Stimulated activated naive CD8-positive, alpha-beta T cell treated with anti-CD3 and anti-CD28 coated beads, Interleukin-15, amount 100 ng/mL, for 72 hours (primary cell): ENCODE measurements at regions not wholly inside any gene's neighbourhood (a gene's known extent, or its start where the extent isn't known, plus 50 kb on each side); places are given as distances from the start of the nearest gene placed in this dataset.

Source experiments
- ATAC-seq: fragments of 150-1000 bp; cut with Tn5 transposase; 2 replicates; pipeline ENCODE4 v1.10.0; 2021; ENCODE audit warnings: mild to moderate bottlenecking, moderate library complexity
- DNase-seq, 2 donors: peaks; one replicate each; pipeline ENCODE4 v3.0.0; 2021 to 2022
- H3K27ac Mint-ChIP-seq, 2 donors: one replicate each; pipeline ENCODE4 v1.8.0; 2022; ENCODE audit warnings: mild to moderate bottlenecking in 2 of 2, mixed read lengths in 2 of 2, moderate library complexity in 2 of 2
- H3K27me3 Mint-ChIP-seq: one replicate; pipeline ENCODE4 v1.8.0; 2022; ENCODE audit warnings: mixed read lengths
- H3K4me1 Mint-ChIP-seq: one replicate; pipeline ENCODE4 v1.8.0; 2022; ENCODE audit warnings: mild to moderate bottlenecking, mixed read lengths
- H3K4me3 Mint-ChIP-seq, 2 donors: one replicate each; pipeline ENCODE4 v1.8.0; 2022; ENCODE audit warnings: mild to moderate bottlenecking in 2 of 2, mixed read lengths in 2 of 2, moderate library complexity in 1 of 2
- H3K9me3 Mint-ChIP-seq, 2 donors: one replicate each; pipeline ENCODE4 v1.8.0; 2022; ENCODE audit warnings: mixed read lengths in 2 of 2

DNA sequence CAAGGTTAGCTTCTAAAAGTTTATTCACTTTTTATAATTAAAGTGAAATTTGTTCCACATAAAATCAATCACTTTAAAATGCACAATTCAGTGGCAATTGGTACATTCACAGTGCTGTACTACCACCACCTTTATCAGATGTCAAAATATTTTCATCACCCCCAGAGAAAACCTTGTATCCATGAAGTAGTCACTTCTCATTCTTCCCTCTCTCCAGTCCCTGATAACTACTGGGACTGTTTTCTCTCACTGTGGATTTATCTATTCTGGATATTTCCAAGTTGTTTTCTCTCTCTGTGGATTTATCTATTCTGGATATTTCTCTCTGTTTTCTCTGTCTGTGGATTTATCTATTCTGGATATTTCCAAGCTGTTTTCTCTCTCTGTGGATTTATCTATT is 435.4 kb upstream of the CNTNAP2 start:
- Mint-ChIP-seq H3K9me3 (peaks cover 4 to 22% of the 10 kb centered on the region in 2 donors), H3K27ac (no peak overlapping the region), H3K4me1 (no peaks in the 10 kb centered on the region), H3K4me3 (no peak overlapping the region), H3K27me3 (no peaks in the 10 kb centered on the region)
- ATAC-seq: no peak
- DNase-seq: no peak

DNA sequence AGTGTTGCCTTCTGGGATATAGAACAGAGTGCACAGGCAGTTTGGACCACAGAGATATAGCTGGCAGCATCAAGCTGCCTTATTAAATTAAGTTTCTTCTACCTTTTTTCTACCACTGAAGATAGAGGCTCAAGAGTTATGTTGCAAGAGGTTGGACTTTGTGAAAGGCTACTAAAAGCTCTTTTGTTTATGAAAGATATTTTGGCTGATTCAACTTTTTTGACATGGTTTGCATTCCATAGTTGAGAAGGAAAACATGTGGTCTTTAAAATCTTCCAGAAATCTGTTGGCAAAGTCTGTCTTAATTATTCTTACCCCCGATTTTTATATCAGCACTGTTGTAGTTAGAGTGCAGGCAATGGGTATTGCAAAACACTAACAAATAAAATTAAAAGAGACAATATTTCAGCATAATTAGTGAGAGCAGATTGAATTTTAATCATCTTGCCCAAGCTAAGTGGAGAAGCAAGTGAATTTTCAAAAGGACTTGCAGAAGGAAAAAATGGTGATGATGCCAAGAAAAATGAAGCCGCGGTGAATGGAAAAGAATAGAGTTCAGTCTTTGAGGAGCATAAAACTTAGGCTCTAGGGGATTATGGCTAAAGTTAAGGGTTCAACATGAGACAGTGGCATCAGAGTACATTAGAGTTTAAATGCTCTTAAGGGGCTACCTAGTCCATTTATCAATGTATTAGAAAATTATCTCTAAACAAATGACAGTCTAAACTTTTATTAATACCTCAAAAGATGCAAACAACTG is 450.9 kb upstream of the CNTNAP2 start:
- no peak for ATAC-seq
- Mint-ChIP-seq H3K9me3 (peaks cover 20 to 48% of the 10 kb centered on the region in 2 donors), H3K4me3 (no peak overlapping the region)

DNA sequence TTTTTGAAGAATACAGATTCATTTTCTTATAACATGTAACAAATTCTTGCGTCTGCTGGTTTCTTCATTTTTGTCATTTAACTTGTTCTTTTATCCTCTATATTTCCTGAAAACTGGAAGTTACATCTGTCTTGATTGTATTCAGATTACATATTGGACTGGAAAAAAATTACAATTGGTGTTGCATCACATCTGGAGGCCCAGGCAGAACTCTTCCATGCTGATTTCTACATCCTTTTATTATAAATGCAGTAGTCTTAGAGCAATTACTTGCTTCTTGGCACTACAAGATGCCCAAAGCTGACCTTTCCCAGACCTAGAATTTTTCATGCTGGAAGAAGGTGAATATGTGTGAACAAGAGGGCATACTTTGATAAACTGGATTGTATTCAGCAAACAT is 460.9 kb upstream of the CNTNAP2 start:
- Mint-ChIP-seq H3K27me3 (no peaks in the 10 kb centered on the region), H3K27ac (no peak overlapping the region), H3K9me3 (peaks cover 8 to 20% of the 10 kb centered on the region in 2 donors), H3K4me3 (no peak overlapping the region), H3K4me1 (no peaks in the 10 kb centered on the region)
- ATAC-seq: no peak
- DNase-seq: no peak

More for the DNA sequence above, 450.9 kb upstream of the CNTNAP2 start:
- no peak overlapping the region for H3K27ac Mint-ChIP-seq
- DNase-seq: no peak
- H3K4me1 Mint-ChIP-seq: no peaks in the 10 kb centered on the region
- H3K27me3 Mint-ChIP-seq: no peaks in the 10 kb centered on the region

DNA sequence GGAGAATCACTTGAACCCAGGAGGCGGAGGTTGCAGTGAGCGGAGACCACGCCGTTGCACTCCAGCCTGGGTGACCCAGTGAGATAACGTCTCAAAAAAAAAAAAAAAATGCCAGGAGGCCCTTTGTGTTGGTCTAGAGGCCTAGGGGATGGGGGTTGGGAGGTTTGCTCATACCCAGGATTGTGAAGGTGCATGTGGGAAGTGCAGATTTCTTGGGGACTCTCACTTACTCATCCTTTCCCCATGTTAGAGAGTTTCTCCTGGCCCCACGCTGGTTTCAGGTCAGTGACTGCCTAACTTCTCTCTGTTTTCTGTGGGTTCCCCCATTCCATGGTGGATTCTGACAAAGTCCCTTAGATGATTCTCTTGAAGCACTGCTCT is 471.5 kb upstream of the CNTNAP2 start:
- H3K27me3 Mint-ChIP-seq: no peaks in the 10 kb centered on the region
- H3K27ac Mint-ChIP-seq: no peak overlapping the region
- peaks cover 16 to 28% of the 10 kb centered on the region in 2 donors for H3K9me3 Mint-ChIP-seq
- DNase-seq (no peak), ATAC-seq (no peak)
- no peak overlapping the region for H3K4me3 Mint-ChIP-seq
- no peaks in the 10 kb centered on the region for H3K4me1 Mint-ChIP-seq

DNA sequence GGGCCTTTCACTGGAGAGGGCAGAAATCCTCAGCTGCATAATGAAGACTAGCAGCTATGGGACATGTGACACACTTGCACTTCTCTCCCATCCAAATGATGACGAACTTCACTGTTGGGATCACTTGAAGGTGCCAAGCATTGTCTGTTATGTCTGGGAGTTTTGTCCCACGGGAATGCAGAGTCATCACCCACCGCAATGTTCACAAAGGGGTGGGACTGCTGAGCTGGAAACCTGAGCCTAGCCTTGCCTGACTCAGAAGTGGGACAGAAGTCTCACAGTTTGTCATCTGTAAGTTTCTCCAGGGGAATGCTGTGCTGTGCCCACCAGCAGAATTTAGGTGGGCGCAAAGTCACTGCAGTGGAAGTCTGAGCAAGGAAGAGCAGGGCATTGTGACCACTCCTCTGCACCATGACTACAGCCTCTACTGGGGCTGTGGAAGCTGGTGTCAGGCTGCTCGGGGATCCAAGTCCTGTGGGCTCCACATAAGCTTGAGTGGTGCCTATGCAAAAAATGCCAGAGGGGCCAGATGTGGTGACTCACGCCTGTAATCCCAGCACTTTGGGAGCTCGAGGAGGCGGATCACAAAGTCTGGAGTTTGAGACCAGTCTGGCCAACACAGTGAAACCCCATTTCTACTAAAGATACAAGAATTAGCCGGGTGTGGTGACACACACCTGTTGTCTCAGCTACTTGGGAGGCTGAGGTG is 472.0 kb upstream of the CNTNAP2 start:
- H3K9me3 Mint-ChIP-seq: peaks cover 16 to 32% of the 10 kb centered on the region in 2 donors
- ATAC-seq (no peak), DNase-seq (no peak)

DNA sequence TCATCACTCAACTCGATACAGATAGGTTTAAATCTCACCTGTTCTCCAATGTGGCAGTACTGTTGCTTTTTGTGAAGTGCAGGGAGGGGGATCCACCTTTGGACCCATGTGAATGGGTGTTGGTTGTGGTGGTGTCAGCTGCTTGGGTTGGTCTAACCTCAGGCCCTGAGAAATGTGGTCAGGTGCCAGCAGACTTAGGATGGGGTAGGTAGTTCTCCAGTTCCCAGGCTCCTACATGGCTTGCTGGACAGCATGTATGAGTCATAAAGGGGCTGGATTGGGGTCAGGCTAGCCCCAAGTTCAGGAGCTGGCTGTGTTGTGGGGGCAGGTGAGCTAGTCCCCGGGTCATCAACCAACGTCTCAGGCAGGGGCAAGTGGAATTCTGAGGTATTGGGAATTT is 472.6 kb upstream of the CNTNAP2 start:
- ATAC-seq (no peak), DNase-seq (no peak)
- H3K9me3 Mint-ChIP-seq: peaks cover 21 to 38% of the 10 kb centered on the region in 2 donors
- no peak overlapping the region for H3K27ac Mint-ChIP-seq
- no peak overlapping the region for H3K4me3 Mint-ChIP-seq
- H3K27me3 Mint-ChIP-seq: no peaks in the 10 kb centered on the region
- no peaks in the 10 kb centered on the region for H3K4me1 Mint-ChIP-seq

More for the DNA sequence above, 472.0 kb upstream of the CNTNAP2 start:
- Mint-ChIP-seq H3K4me3 (no peak overlapping the region), H3K27me3 (no peaks in the 10 kb centered on the region), H3K27ac (no peak overlapping the region), H3K4me1 (no peaks in the 10 kb centered on the region)

DNA sequence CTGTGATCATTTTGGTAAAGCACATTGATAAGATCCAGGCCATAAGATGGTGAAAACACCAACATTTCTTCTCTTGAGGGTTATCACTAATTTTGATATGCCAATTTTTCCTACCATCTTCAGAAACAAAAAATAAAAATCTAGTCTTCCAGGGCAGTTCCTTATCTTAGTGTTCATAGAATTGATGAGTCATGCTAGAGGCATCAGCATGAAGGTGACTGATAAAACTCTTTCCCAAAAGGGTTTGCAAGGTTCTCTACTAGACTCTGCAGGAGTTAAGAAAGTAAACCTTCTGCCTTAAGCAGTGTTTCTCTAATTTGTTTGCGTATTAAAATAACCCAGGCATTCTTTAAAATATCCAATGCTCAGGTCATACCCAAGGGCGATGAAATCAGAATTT is 483.1 kb upstream of the CNTNAP2 start:
- Mint-ChIP-seq H3K9me3 (peaks cover 5% of the 10 kb centered on the region in 2 donors), H3K4me3 (no peak overlapping the region), H3K27ac (no peak overlapping the region), H3K4me1 (no peaks in the 10 kb centered on the region), H3K27me3 (no peaks in the 10 kb centered on the region)
- ATAC-seq (no peak), DNase-seq (no peak)

DNA sequence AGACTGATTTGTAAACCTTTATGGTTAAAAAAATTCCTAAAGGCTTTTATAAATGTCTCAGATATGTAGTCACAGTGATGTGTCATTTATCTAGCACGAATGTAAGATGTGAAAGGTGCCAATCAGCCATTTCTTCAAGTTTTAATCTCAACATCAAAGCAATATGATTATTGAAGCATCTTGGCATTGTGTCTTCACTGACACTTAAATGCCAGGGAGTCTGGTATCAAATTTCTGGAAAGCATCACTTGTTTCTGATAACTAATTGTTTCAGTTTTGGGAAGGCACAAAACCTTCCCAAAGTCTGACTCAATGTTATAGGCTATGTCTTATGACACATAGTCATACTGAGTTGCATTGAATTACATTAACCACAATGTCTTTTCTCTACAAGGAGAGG is 492.0 kb upstream of the CNTNAP2 start:
- H3K4me1 Mint-ChIP-seq: no peaks in the 10 kb centered on the region
- H3K9me3 Mint-ChIP-seq: peaks cover 0 to 6% of the 10 kb centered on the region in 2 donors
- ATAC-seq (no peak), DNase-seq (no peak)
- H3K27me3 Mint-ChIP-seq: no peaks in the 10 kb centered on the region
- H3K4me3 Mint-ChIP-seq: no peak overlapping the region
- H3K27ac Mint-ChIP-seq: no peak overlapping the region

DNA sequence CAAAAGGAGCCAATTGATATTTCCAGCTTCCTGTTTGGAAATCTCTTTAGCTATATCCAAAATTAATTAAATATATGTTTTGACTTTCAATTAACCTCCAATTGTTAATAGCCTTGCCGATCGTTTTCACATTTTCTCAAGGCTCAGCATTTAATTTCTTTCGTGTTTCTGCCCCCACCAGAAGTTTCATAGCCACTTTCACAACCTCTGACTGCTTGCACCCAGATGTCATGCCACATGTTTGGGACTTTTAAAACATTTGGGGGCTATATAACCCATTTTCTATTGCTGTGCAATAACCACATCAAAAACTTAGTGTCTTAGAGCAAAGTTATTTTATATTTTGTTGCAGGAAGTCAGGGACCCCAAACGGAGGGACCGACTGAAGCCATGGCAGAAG is 510.6 kb upstream of the CNTNAP2 start:
- Mint-ChIP-seq H3K9me3 (peaks cover 18 to 19% of the 10 kb centered on the region in 2 donors), H3K27me3 (no peaks in the 10 kb centered on the region), H3K27ac (no peak overlapping the region), H3K4me1 (no peaks in the 10 kb centered on the region), H3K4me3 (no peak overlapping the region)
- no peak for ATAC-seq
- DNase-seq: no peak

DNA sequence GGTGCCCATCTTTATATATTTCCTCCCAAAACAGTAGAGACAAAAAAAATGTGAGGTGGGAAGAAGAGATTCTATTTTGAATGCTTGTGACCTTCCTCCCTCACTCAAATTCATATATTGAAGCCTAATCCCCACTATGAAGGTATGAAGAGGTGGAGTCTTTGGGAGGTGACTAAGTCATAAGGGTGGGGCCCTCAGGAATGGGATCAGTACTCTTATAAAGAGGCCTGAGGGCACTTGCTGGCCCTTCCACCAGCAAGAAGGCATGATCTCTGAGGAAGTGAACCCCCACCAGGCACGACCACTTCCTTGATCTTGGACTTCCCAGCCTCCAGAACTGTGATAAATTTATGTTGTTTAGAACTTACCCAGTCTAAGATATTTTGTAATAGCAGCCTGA is 517.2 kb upstream of the CNTNAP2 start:
- Mint-ChIP-seq H3K4me1 (no peaks in the 10 kb centered on the region), H3K4me3 (no peak overlapping the region), H3K27ac (no peak overlapping the region), H3K9me3 (peaks cover 7% of the 10 kb centered on the region in 2 donors), H3K27me3 (no peaks in the 10 kb centered on the region)
- no peak for DNase-seq
- no peak for ATAC-seq

DNA sequence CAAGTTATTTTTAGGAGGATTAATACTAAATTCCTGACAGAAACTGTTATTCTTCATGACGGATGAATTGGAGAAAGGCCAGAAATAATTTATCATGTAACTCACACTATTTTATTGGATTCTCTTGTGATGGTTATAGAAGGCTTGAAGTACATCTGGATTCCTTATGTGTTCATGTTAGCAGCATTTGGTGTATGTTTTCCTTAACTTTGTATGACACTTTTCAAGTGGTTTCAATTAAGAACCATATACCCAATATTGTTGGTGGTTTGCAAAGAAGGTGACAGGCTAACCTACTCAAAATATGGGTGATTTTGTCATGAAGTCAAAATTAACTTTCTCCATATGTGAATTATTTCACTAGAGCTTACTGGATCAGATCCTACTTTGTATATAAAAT is 532.2 kb upstream of the CNTNAP2 start:
- Mint-ChIP-seq H3K4me1 (no peaks in the 10 kb centered on the region), H3K27me3 (no peaks in the 10 kb centered on the region), H3K9me3 (peaks cover 5 to 13% of the 10 kb centered on the region in 2 donors), H3K4me3 (no peak overlapping the region), H3K27ac (no peak overlapping the region)
- DNase-seq (no peak), ATAC-seq (no peak)

DNA sequence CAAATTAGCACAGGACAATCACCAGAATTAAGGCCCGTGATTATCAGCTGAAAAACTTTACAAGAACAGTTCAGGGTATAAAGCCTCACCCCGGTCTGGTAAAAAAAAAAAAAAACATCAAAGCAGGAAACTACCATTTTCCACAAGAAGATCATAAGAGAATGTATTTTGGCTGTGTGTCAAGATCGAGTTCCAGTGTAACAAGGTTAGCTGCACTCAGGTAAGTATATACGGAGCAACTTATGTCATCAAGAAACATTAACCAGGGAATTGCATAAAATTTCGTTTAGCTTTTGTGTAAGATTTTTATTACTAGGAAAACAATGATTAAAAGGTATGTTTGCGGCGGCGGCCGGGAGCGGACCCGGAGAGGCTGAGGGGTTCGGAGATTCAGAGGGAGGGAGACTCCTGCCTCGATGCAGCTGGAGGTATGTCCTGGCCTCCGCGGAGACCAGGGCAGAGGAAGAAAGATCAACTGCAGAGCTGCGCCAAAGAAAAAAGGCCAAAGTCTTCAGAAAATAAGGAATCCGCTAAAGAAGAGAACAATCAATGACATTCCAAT is 533.8 kb upstream of the CNTNAP2 start:
- no peaks in the 10 kb centered on the region for H3K27me3 Mint-ChIP-seq
- H3K9me3 Mint-ChIP-seq: peaks cover 5 to 9% of the 10 kb centered on the region in 2 donors
- H3K27ac Mint-ChIP-seq: no peak overlapping the region
- no peaks in the 10 kb centered on the region for H3K4me1 Mint-ChIP-seq
- DNase-seq (no peak), ATAC-seq (no peak)
- H3K4me3 Mint-ChIP-seq: no peak overlapping the region

DNA sequence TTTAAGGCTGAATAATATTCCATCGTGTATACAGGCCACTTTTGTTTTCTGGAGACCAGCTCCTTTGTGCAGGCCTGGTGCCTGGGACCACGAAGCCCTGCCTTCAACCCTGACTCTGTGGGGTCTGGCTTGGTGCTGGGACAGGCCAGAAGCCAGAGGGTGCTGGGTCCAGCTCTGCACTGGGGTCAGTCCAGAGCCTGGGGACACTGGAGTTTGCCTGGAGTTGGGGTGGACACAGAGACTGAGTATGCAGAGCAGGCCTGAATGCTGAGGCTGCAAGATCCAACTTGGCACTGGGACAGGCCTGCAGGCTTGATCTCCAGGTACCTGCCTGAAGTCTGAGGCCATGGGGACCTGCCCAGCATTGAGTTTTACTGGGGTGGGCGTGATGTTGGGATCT is 558.8 kb upstream of the CNTNAP2 start:
- Mint-ChIP-seq H3K4me3 (no peak overlapping the region), H3K27me3 (no peaks in the 10 kb centered on the region), H3K27ac (no peak overlapping the region), H3K4me1 (no peaks in the 10 kb centered on the region), H3K9me3 (peaks cover 8 to 10% of the 10 kb centered on the region in 2 donors)
- DNase-seq (no peak), ATAC-seq (peak; percentile 39)

DNA sequence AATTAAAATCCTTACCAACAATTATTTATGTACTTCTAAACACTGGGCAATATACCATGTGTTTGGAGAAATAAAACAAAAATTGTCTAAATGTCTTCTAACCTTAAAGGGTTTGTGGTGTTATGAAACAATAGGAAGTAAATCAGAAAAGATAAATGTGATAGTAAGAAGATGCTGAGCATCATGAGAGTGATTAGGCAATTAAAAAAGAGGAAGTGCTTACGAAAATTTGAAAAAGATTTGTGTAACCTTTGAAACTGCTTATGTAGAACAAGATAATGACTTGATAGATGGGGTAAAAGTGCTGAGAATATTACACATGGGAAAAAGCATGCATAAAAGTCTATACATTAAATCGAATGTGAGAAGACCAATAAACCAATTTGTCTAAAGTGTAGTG is 573.4 kb upstream of the CNTNAP2 start:
- DNase-seq: no peak
- no peak for ATAC-seq
- Mint-ChIP-seq H3K27ac (no peak overlapping the region), H3K9me3 (peaks cover 5 to 7% of the 10 kb centered on the region in 2 donors), H3K27me3 (no peaks in the 10 kb centered on the region), H3K4me1 (no peaks in the 10 kb centered on the region), H3K4me3 (no peak overlapping the region)

DNA sequence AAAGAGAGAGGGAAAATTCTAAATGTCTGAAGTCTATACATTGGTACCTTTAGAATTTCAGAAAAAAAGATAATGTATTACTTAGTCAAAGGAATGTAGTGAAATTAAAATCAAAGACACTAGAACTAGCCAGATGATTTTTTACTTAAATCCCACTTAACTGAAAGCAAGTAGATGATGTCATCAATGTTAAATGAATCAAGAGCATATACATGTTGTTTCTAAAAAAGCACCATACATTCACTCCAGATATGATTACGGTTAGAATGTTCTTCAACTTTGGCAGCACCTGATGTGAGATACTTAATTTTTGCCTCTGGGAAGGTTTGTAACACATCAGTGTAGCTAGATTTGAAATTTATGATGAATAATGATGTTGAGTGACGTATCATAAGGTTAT is 576.7 kb upstream of the CNTNAP2 start:
- Mint-ChIP-seq H3K27me3 (no peaks in the 10 kb centered on the region), H3K9me3 (peaks cover 5 to 7% of the 10 kb centered on the region in 2 donors)

DNA sequence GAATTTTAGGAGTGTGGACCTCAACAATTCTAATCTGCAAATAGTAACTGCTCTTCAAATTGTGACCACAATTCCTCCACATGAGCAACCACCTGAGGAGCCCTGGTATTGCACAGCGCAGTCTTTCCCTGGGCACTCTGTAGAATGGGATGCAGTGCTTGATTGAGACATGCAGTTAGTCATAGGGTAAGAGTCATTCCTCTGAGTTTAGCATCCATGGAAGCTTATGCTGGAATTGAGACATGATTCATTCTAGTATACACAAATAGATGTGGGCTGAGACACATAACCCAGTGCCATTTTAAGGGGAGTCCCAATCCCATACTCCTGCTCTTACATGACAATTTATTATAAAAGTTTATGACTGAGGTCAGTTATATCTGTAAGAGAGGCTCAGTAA is 582.3 kb upstream of the CNTNAP2 start:
- H3K27ac Mint-ChIP-seq: no peak overlapping the region
- ATAC-seq: no peak
- no peak for DNase-seq
- peaks cover 0 to 5% of the 10 kb centered on the region in 2 donors for H3K9me3 Mint-ChIP-seq
- no peak overlapping the region for H3K4me3 Mint-ChIP-seq
- no peaks in the 10 kb centered on the region for H3K27me3 Mint-ChIP-seq
- no peaks in the 10 kb centered on the region for H3K4me1 Mint-ChIP-seq

More for the DNA sequence above, 576.7 kb upstream of the CNTNAP2 start:
- Mint-ChIP-seq H3K4me3 (no peak overlapping the region), H3K4me1 (no peaks in the 10 kb centered on the region), H3K27ac (no peak overlapping the region)
- ATAC-seq (no peak), DNase-seq (no peak)
